GM23338 (cell line): ENCODE measurements at regions not wholly inside any gene's neighbourhood (a gene's known extent, or its start where the extent isn't known, plus 50 kb on each side); places are given as distances from the start of the nearest gene placed in this dataset.
A peak's percentile ranks its signal among the peaks of the same experiment; 100 is the strongest.

ENCODE experiments used
- EZH2 ChIP-seq: fragments of 200-600 bp; sonication (generic); IDR thresholded peaks from one replicate; pipeline ENCODE4 v1.8.0; 2017; ENCODE audit warnings: antibody characterized with exemption, mild to moderate bottlenecking, low read depth; ENCODE audit not compliant: unreplicated experiment
- EZH2phosphoT487 ChIP-seq: fragments of 200-600 bp; sonication (generic); IDR thresholded peaks from one replicate; pipeline ENCODE4 v1.8.1; 2018; ENCODE audit warnings: antibody characterized with exemption; ENCODE audit not compliant: unreplicated experiment
- JUNB ChIP-seq: IDR thresholded peaks from one replicate; pipeline ENCODE4 v1.6.1; 2016; ENCODE audit warnings: antibody characterized with exemption; ENCODE audit not compliant: unreplicated experiment
- POLR2AphosphoS5 ChIP-seq: IDR thresholded peaks from 2 replicates; pipeline ENCODE4 v1.6.1; 2016; ENCODE audit warnings: antibody characterized with exemption, low read depth
- TF ChIP-seq, protein P1 (sequence below): IDR thresholded peaks from one replicate; pipeline ENCODE4 v1.6.1; 2018; ENCODE audit warnings: antibody characterized with exemption; ENCODE audit not compliant: unreplicated experiment
- TF ChIP-seq, protein P2 (sequence below), 2 experiments: fragments of 200-600 bp in 1 of 2; sonication (generic) in 1 of 2; conservative IDR thresholded peaks; 2 replicates each; pipeline versions ENCODE4 v1.5.1 to v1.6.1; 2016 to 2017; ENCODE audit warnings: antibody characterized with exemption in 2 of 2, low read depth in 2 of 2, mild to moderate bottlenecking in 2 of 2, moderate library complexity in 1 of 2

DNA sequence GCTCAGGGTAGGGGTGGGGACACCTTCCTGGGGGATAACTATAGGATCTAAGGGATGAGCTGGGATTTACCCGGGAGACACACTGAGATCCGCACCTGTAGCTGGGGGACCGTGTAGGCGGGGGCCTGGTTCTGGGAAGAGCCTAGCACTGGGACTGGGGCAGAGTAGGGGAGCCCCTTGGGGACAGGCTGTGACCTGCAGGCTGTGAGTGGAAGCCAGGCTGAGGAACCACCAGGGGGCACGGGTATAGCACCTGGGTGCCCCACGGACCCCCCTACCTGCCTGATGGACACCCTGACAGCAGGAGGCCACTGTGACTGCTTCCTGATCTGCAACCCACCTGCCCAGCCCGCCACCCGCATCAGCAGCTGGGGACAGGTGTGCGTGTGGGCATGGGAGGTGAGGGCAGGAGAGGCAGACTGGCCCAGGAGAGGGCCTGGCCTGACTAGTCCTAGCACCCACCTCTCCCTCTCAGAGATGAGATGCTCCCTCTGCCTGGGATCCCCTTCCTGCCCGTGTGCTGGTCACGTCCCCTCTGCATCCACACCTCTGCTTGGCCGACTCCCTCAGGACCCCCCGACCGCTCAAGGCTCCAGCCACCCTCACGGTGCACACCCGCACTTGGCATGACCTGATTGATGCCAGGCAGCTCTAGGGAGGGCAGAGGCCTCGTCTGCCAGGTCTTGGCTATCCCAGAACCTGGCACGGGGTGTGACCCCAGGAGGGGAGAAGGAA is 94.2 kb upstream of the NKX1-1 start:
- TF ChIP-seq, protein P1, sequence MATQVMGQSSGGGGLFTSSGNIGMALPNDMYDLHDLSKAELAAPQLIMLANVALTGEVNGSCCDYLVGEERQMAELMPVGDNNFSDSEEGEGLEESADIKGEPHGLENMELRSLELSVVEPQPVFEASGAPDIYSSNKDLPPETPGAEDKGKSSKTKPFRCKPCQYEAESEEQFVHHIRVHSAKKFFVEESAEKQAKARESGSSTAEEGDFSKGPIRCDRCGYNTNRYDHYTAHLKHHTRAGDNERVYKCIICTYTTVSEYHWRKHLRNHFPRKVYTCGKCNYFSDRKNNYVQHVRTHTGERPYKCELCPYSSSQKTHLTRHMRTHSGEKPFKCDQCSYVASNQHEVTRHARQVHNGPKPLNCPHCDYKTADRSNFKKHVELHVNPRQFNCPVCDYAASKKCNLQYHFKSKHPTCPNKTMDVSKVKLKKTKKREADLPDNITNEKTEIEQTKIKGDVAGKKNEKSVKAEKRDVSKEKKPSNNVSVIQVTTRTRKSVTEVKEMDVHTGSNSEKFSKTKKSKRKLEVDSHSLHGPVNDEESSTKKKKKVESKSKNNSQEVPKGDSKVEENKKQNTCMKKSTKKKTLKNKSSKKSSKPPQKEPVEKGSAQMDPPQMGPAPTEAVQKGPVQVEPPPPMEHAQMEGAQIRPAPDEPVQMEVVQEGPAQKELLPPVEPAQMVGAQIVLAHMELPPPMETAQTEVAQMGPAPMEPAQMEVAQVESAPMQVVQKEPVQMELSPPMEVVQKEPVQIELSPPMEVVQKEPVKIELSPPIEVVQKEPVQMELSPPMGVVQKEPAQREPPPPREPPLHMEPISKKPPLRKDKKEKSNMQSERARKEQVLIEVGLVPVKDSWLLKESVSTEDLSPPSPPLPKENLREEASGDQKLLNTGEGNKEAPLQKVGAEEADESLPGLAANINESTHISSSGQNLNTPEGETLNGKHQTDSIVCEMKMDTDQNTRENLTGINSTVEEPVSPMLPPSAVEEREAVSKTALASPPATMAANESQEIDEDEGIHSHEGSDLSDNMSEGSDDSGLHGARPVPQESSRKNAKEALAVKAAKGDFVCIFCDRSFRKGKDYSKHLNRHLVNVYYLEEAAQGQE: no peak
- TF ChIP-seq, protein P2, sequence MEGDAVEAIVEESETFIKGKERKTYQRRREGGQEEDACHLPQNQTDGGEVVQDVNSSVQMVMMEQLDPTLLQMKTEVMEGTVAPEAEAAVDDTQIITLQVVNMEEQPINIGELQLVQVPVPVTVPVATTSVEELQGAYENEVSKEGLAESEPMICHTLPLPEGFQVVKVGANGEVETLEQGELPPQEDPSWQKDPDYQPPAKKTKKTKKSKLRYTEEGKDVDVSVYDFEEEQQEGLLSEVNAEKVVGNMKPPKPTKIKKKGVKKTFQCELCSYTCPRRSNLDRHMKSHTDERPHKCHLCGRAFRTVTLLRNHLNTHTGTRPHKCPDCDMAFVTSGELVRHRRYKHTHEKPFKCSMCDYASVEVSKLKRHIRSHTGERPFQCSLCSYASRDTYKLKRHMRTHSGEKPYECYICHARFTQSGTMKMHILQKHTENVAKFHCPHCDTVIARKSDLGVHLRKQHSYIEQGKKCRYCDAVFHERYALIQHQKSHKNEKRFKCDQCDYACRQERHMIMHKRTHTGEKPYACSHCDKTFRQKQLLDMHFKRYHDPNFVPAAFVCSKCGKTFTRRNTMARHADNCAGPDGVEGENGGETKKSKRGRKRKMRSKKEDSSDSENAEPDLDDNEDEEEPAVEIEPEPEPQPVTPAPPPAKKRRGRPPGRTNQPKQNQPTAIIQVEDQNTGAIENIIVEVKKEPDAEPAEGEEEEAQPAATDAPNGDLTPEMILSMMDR (conservative IDR thresholded peaks at IDR 0.05; ENCODE audit: low read depth in 2 of 2): 0 out of 4 replicates have a peak, but pooled peaks of 1 of the 2 experiments have one; percentile 9
- TF ChIP-seq POLR2AphosphoS5 (no peak), EZH2phosphoT487 (no peak), EZH2 (no peak), JUNB (no peak)
